Erythroblast (primary cell): ENCODE measurements at regions not wholly inside any gene's neighbourhood (a gene's known extent, or its start where the extent isn't known, plus 50 kb on each side); places are given as distances from the start of the nearest gene placed in this dataset.
"Not testable (repeated sequence)": the region's sequence is repeated elsewhere in the genome, so short reads cannot be mapped to it uniquely, and the experiment has no call there.

Experiments used
- DNase-seq, 2 experiments: peaks; one replicate each; lab custom pipeline; 2025; lab: John Stamatoyannopoulos, UW
- GATA1 ChIP-seq: IDR thresholded peaks from 2 replicates; pipeline ENCODE4 v1.6.1; 2011; ENCODE audit warnings: low read depth, mild to moderate bottlenecking, control low read depth, low read length, moderate library complexity
- POLR2A ChIP-seq: IDR thresholded peaks from 2 replicates; pipeline ENCODE4 v1.6.1; 2011; ENCODE audit warnings: mild to moderate bottlenecking, low read length

DNA sequence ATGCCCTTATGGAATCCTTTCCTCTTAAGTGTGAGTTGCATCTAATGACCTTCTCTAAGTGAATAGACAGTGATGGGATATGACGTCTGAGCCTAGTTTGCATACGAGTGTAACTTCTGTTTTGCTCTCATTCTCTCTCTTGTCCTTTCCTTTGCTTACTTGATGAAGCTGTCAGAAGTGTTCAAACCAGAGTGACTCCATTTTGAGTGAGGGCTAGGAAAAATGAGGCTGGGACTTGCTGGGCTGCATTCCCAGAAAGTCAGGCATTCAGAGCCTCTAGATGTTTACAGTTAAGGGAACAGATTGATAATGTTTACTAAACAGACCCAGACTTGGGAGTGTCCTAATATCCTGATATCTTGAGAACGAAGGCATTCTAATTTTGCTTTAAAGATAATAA is 311.2 kb upstream of the SOX4 start:
- DNase-seq: not testable (repeated sequence)

DNA sequence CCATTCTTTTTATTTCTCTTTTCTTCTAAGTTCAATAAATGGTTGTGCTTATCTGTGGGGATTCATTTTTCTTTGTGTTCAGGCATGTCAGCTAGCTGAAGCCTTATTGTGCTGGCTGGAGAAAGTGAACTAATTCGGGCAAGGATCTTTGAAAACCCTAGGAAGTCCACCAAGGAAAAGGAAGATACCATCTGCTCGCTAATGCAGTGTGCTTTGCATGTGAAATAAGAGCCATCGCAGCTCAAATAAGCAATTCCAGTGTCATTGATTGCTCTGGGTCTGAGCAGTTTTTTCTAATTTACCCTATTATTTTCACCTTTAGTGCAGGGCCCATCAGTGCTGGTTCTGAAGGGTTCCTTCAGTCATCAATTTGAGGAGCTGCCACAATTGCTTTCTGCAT is 309.4 kb upstream of the SOX4 start:
- no peak for DNase-seq
- TF ChIP-seq POLR2A (no peak), GATA1 (no peak)

DNA sequence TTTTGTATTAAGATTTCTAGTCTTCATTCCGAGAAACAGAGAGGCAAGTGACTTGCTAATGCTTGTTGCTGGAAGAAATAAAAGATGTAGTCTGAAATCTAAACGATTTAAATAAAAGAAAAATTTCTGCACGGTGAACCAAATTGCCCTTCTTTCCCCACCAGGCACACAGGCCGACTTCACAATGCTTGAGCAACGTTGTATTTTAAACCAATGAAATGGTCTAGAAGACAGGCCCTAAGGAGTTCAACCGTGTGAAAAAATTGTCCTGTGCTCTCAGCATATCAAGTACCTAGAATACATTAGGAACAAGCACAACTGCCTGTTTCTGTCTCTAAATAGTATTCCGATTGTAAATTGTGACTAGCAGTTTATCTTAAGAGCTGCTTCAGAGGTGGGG is 308.8 kb upstream of the SOX4 start:
- DNase-seq: no peak
- TF ChIP-seq POLR2A (no peak), GATA1 (no peak)

DNA sequence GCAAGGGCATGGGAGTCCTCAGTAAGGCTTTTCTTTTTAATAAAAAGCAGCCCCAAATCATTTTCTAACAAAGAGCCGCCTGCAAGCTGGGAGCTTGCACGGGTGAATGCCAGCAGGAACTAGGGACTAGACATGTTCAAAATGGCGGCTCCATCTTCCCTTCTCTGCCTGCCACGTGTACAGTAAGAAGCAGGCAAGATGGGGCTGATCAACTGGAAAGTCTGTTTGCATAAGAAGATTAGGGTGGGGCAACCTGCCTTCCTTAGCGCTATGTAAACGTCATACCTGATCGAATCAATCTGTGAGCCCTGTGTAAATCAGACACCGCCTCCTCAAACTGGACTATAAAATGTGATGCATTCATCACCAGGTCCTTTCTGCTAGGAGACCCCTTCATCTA is 299.4 kb upstream of the SOX4 start:
- DNase-seq: no peak

DNA sequence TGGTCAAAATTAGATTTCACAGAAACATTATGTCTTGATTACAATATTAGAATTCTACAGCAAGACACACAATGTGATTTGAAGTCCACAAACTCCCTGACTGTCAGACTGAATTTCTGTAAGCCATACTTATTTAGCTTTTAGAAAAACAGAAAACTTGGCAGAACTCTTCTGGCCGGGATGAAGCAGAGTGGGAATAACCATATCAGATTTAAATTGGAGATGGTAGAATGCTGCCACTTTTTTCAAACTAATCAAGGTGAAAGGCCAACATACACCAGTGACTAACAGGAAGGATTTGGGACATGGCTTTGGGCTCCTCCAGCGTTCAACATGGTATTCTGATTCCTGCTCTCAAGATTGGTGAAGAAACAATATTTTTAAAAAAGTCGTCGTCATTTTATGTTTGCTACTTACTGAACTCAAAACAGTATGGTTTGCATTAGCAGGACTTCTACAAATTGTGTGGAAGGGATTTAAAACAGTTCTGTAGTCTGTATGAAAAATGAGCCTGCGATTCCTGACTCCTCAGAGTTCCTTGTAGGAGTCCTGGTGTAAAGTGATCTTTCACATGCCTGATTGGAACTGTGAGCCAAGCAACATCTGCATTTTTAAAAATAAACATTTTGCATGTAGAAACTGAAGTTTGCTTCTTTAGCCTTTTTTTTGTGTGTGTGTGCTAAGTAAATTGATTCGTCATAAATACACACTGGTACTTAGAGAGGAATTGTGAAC is 297.9 kb upstream of the SOX4 start:
- no peak for DNase-seq
- TF ChIP-seq POLR2A (no peak), GATA1 (no peak)

More for the DNA sequence above, 299.4 kb upstream of the SOX4 start:
- TF ChIP-seq POLR2A: no peak
- TF ChIP-seq GATA1: no peak

DNA sequence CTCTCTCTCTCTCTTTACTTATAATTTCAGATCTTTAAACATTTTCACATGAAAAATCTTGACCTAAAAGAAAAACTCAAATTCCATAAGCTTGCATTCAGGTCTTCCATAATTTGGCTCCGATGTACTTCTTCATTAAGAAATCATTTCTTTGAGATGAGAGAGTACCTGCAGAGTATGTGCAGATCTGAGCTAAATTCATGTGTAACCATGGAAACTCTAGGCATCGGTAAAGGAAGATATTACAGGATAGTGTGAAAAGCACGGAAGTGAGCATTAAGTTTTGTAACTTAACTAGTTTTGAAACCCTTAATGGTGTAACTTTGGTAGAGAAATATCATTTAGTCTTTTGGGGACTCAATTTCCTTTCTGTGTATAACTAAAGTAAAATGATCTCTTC is 295.9 kb upstream of the SOX4 start:
- no peak for DNase-seq
- TF ChIP-seq POLR2A (no peak), GATA1 (no peak)

DNA sequence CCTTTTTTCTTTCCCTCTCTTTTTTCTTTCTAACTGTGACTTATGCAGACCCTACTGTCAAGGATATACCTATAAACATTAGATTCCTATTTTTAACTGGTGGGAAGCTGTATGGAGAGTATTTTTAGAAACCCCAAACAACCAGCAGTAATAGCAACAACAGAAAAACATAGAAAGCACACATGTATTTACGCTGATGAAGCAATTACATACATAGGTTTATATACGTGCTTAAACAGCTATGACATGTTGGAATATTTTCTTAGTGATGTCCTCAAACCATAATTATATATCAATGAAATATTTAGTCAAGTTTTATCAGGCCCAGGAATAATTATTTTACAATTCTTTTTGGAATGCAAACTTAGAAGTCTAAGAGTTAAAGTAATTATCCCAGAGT is 294.3 kb upstream of the SOX4 start:
- TF ChIP-seq GATA1: no peak
- DNase-seq: no peak

DNA sequence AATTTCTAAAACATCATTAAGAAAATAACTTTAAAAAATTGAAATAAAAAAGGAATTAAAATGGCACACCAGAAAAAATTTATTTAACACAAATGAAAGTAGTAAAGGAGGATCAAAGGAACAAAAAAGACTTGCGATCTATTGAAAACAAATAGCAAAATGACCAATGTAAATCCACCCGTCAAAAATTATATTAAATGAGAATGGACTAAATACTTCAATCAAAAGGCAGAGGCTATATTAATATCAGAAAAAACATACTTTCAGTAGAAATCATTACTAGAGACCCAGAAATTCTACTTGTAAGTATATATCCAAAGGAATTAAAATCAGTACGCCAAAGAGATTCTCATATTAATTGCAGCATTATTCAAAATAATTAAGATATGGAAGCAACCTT is 293.1 kb upstream of the SOX4 start:
- TF ChIP-seq POLR2A (no peak), GATA1 (no peak)
- DNase-seq: no peak

DNA sequence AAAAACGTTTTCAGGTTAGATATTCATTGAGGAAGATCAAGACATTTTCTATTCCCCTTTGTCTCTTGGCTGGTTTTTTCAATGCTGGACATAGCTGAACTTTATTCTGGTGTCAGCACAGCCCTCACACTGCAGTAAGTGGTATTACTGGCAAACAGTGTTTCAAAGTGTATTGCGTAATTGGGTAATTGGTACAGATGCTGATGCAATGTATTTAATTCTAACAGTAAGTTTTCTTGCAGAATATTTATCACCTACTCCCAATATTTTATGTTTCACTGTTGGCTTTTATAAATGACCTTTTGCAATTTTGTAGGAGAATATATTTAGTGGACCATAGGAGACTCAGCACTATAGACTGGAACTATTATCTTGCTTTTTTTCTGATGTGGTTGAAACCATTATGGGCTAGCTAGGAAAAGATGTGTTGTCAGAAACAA is 287.6 kb upstream of the SOX4 start:
- TF ChIP-seq POLR2A: no peak
- TF ChIP-seq GATA1: no peak
- DNase-seq: no peak

DNA sequence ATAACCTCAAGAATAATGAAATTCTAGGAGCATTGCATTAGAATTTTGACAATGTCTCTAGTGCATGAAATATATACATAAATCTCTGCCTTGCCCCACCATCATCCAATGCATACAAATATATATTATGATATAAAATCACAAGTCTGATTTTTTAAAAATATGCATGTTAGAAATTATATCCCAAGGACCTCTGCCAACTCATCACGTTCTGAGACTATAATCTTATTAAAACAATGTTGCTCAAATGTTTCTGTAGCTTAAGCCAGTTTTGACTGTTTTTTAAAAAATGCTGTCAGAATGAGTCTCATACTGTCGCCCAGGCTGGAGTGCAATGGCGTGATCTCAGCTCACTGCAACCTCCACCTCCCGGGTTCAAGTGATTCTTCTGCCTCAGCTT is 287.0 kb upstream of the SOX4 start:
- TF ChIP-seq POLR2A: no peak
- TF ChIP-seq GATA1: no peak
- DNase-seq: no peak

DNA sequence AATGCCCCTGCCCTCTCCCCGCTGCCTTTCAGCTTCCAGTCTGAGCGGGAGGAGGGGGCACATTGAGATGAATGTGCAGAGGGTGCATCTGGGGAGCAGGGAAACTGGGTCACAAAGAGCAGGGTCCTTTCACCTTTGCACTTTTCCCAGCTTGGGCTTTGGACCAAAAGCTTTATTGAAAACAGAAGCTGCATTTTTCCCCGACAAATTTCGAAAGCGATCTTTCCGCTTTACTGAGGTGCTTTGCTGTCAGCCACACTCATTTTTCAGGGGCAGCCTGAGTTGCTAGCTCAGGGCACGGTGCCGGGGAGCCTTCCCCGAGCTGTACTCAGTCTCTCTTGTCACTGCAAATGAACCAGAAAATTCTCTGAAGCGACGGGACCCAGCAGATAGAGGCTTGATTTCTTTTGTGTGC is 283.7 kb upstream of the SOX4 start:
- no peak for DNase-seq
- no peak for TF ChIP-seq POLR2A
- no peak for TF ChIP-seq GATA1

DNA sequence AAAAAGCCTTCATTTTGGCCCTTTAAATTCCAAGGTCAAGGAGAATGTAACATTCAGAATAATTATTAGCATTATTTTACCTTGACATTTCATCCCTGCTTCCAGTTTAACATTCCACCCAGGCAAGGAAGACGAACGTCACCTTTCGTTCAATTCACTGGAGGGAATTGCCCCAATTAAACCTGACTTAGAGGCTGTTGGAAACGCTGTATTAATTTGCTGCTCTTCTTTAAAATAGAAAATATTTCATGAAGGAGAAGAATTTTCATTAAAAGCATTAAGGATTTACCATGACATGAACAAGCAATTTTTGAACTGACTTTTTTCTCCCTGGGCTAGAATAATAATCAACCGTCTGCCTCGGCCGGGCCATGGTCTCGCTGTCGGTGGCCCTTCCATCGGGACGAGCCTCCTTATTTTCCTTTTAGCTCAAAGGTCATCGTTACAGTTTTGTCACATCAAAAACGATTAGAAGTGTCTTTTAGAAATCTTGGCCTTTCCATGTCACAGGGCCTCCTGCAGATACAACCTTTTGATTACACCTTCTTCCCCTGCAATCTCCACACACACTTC is 282.9 kb upstream of the SOX4 start:
- TF ChIP-seq GATA1 (no peak), POLR2A (no peak)
- DNase-seq: no peak

DNA sequence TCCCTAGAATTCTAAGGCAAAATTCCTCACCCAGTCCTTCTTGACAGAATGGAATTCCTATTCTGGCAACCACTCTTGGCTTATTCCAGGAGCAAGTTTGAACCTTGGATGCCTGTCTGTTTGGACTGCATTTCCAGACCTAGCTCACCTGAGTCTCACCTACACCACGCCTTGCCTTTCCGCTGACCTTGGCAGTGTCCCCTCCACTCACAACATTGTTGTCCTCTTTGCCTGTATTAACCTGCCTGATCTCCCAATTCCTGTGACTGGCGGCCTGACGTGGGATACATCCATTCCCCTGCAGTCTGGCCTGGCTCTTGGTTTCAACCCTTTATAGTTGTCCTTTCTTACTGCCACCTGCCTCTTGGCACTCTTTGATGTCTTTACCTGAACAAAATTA is 281.4 kb upstream of the SOX4 start:
- no peak for DNase-seq
- no peak for TF ChIP-seq POLR2A
- no peak for TF ChIP-seq GATA1

DNA sequence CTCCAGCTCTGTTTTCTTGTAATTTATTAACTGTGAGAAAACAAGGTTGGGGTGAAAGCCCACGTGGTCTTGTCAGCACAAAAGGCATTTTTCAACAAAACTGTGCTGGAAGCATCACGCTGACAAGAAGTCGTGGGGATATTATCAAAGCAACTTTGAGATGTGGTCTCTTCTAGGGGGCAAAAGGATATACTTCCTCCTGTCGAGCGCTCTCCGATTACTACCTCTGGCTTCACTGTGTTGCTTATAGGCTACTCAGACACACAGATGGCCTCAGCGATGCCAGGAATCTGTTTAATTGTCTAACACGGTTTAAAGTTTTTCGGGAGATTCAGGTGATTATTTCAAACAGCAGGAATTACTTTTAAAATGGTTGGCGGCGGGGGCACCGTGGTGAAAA is 275.9 kb upstream of the SOX4 start:
- no peak for DNase-seq
- no peak for TF ChIP-seq POLR2A
- no peak for TF ChIP-seq GATA1

DNA sequence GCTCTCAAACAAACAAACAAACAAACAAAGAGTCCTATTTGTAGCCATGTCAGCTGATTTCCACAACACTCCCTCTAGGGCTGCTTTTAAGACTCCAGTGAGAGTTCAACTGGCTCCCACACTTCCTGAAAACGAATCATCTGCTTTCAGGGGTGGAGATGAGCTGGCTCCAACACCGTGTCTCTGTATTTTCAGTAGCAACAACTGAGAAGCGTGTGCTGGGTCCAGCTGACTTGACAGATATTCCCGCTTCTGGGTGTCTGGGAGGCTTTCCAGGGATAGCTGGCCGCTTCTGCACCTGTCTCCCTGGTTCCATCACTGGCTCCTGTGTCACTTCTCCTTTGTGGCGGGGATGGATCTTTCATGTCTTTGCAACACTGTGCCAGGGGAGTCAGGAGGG is 272.5 kb upstream of the SOX4 start:
- no peak for TF ChIP-seq GATA1
- no peak for TF ChIP-seq POLR2A
- DNase-seq: no peak
